ENCODE measurements at regions not wholly inside any gene's neighbourhood (a gene's known extent, or its start where the extent isn't known, plus 50 kb on each side); places are given as distances from the start of the nearest gene placed in this dataset.

GRCh38 chr9:79977510-79978197 lies 405.9 kb downstream of the TLE4 start:
- no peaks in the 10 kb centered on the region for H3K9me2 ChIP-seq (replicated peaks; ENCODE audit: insufficient read depth, low read length)
- no peak overlapping the region for H3K27ac ChIP-seq (ENCODE audit: low read depth, low read length)
- TF ChIP-seq EZH2phosphoT487 (conservative IDR thresholded peaks at IDR 0.05; ENCODE audit: low read length) (no peak), CTCF (IDR thresholded peaks at IDR 0.05; ENCODE audit: insufficient read depth, low read length, poor library complexity, severe bottlenecking) (no peak)
- no peaks in the 10 kb centered on the region for H3K9me3 ChIP-seq (ENCODE audit: insufficient read depth, low read length)
- no peaks in the 10 kb centered on the region for H3K79me2 ChIP-seq (ENCODE audit: insufficient read depth, low read length)
- no peaks in the 10 kb centered on the region for H3F3A ChIP-seq (ENCODE audit: insufficient read depth)
- H3K36me3 ChIP-seq (ENCODE audit: low read length) = no peaks in the 10 kb centered on the region
- H4K20me1 ChIP-seq (ENCODE audit: low read depth, low read length) = no peaks in the 10 kb centered on the region
- no peak overlapping the region for H3K9ac ChIP-seq (ENCODE audit: low read length)
- H3K4me3 ChIP-seq (ENCODE audit: insufficient read depth, low read length, poor library complexity, severe bottlenecking) = no peak overlapping the region
- H3K4me2 ChIP-seq (ENCODE audit: low read depth, low read length, poor library complexity, severe bottlenecking) = no peak overlapping the region
- no peak overlapping the region for H2AFZ ChIP-seq (ENCODE audit: low read depth, low read length, severe bottlenecking)
- no peaks in the 10 kb centered on the region for H3K27me3 ChIP-seq (ENCODE audit: low read length)

DNA sequence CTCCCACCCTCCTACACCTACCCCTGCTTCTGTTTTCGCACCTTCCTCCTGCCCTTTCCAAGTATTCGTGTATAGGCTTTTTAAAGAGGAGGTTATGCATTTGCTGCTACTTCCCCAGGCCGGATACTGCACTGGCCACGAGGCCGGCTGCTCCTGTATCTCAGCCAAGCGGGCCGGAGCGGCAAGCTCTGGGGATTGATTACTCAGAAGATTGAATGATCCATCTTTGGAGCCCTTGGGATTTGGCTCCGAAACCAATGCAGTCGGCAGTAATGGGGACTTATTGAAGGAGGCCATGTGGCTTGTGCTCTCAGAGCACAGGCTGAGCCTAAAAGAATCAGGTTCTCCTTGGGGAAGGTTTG lies 405.3 kb downstream of the TLE4 start:
- no peaks in the 10 kb centered on the region for H3K79me2 ChIP-seq (ENCODE audit: insufficient read depth, low read length)
- no peaks in the 10 kb centered on the region for H3K36me3 ChIP-seq (ENCODE audit: low read length)
- H3K9ac ChIP-seq (ENCODE audit: low read length) = no peak overlapping the region
- H3K9me3 ChIP-seq (ENCODE audit: insufficient read depth, low read length) = no peaks in the 10 kb centered on the region
- no peak overlapping the region for H3K27ac ChIP-seq (ENCODE audit: low read depth, low read length)
- H3K27me3 ChIP-seq (ENCODE audit: low read length) = no peaks in the 10 kb centered on the region
- no peak overlapping the region for H2AFZ ChIP-seq (ENCODE audit: low read depth, low read length, severe bottlenecking)
- TF ChIP-seq EZH2phosphoT487 (conservative IDR thresholded peaks at IDR 0.05; ENCODE audit: low read length) (no peak), CTCF (IDR thresholded peaks at IDR 0.05; ENCODE audit: insufficient read depth, low read length, poor library complexity, severe bottlenecking) (no peak)
- H3K4me3 ChIP-seq (ENCODE audit: insufficient read depth, low read length, poor library complexity, severe bottlenecking) = no peak overlapping the region
- H3K4me2 ChIP-seq (ENCODE audit: low read depth, low read length, poor library complexity, severe bottlenecking) = no peak overlapping the region
- no peaks in the 10 kb centered on the region for H3K9me2 ChIP-seq (replicated peaks; ENCODE audit: insufficient read depth, low read length)
- no peaks in the 10 kb centered on the region for H4K20me1 ChIP-seq (ENCODE audit: low read depth, low read length)
- H3F3A ChIP-seq (ENCODE audit: insufficient read depth) = no peaks in the 10 kb centered on the region

DNA sequence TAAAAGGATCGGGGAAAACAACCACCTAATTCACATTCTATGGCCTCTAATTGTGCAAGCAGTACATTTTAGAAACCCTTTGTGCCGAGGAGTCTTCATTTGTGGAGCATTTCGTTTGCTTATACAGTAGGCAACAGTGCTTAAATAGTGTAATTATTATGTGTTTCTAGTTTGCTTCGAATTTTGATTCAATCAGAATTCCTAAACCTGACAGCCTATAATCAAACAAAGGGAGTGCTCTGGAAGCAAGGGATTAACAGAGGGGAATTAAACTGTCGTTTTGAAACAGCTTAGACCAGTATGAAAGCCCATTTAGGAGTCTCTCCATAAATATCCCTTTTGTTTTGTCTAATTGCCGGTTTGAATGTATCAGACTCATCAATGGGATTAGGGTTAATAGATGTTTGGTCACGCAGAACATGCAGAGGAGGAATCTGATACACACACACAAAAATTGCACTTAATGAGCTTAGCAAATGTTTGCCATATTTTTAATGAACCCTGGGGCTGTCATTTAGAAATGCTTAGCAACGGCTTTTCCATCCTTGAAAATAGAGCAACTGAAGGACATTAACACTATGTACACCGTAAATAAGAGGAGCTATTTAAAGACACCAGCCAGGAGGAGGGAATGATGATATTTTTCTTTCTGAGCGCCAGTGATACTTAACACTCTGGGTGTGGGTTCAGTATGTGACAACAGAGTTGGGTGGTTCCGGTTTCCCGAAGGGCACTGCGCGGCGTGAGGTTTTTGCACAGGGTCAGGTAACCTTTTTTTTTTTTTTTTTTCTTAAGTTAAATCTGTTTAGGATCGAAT lies 404.7 kb downstream of the TLE4 start:
- no peak overlapping the region for H3K4me3 ChIP-seq (ENCODE audit: insufficient read depth, low read length, poor library complexity, severe bottlenecking)
- no peaks in the 10 kb centered on the region for H3K79me2 ChIP-seq (ENCODE audit: insufficient read depth, low read length)
- H3K36me3 ChIP-seq (ENCODE audit: low read length) = no peaks in the 10 kb centered on the region
- no peak overlapping the region for H3K27ac ChIP-seq (ENCODE audit: low read depth, low read length)
- H3K9ac ChIP-seq (ENCODE audit: low read length) = no peak overlapping the region
- no peak overlapping the region for H3K4me2 ChIP-seq (ENCODE audit: low read depth, low read length, poor library complexity, severe bottlenecking)
- H2AFZ ChIP-seq (ENCODE audit: low read depth, low read length, severe bottlenecking) = no peak overlapping the region
- H3K9me2 ChIP-seq (replicated peaks; ENCODE audit: insufficient read depth, low read length) = no peaks in the 10 kb centered on the region
- H4K20me1 ChIP-seq (ENCODE audit: low read depth, low read length) = no peaks in the 10 kb centered on the region
- no peaks in the 10 kb centered on the region for H3F3A ChIP-seq (ENCODE audit: insufficient read depth)
- no peak for TF ChIP-seq CTCF (IDR thresholded peaks at IDR 0.05; ENCODE audit: insufficient read depth, low read length, poor library complexity, severe bottlenecking)
- no peak for TF ChIP-seq EZH2phosphoT487 (conservative IDR thresholded peaks at IDR 0.05; ENCODE audit: low read length)
- no peaks in the 10 kb centered on the region for H3K9me3 ChIP-seq (ENCODE audit: insufficient read depth, low read length)
- no peaks in the 10 kb centered on the region for H3K27me3 ChIP-seq (ENCODE audit: low read length)
